ENCODE measurements at regions not wholly inside any gene's neighbourhood (a gene's known extent, or its start where the extent isn't known, plus 50 kb on each side); places are given as distances from the start of the nearest gene placed in this dataset.
"Not testable (repeated sequence)": the region's sequence is repeated elsewhere in the genome, so short reads cannot be mapped to it uniquely, and the experiment has no call there.

GRCh38 chr11:29119707-29120618, 896.9 kb downstream of the KCNA4 start:
- no peak for DNase-seq (ENCODE audit: low spot score)
- intact Hi-C loops (cut with micrococcal nuclease), result no loop called here
- Mint-ChIP-seq H3K4me1 (ENCODE audit: low read depth) (no peaks in the 10 kb centered on the region), H3K9me3 (peaks cover 11% of the 10 kb centered on the region), H3K36me3 (ENCODE audit: low read depth) (no peaks in the 10 kb centered on the region), H3K27ac (no peak overlapping the region), H3K27me3 (ENCODE audit: low read depth) (no peaks in the 10 kb centered on the region), H3K4me3 (ENCODE audit: low read depth) (no peak overlapping the region)

- H3K36me3 Mint-ChIP-seq (ENCODE audit: low read depth), result no peaks in the 10 kb centered on the region
- H3K9me3 Mint-ChIP-seq, result peaks cover 14% of the 10 kb centered on the region
- H3K27ac Mint-ChIP-seq, result no peak overlapping the region
- no peak for DNase-seq (ENCODE audit: low spot score)
- intact Hi-C loops (cut with micrococcal nuclease), result no loop called here
- H3K27me3 Mint-ChIP-seq (ENCODE audit: low read depth), result no peaks in the 10 kb centered on the region
- H3K4me3 Mint-ChIP-seq (ENCODE audit: low read depth), result no peak overlapping the region
- H3K4me1 Mint-ChIP-seq (ENCODE audit: low read depth), result no peaks in the 10 kb centered on the region
Observed at GRCh38 chr11:29119116-29119515, 897.7 kb downstream of the KCNA4 start.

GRCh38 chr11:29100967-29101366, 915.9 kb downstream of the KCNA4 start:
- Mint-ChIP-seq H3K36me3 (ENCODE audit: low read depth) (no peaks in the 10 kb centered on the region), H3K4me1 (ENCODE audit: low read depth) (no peaks in the 10 kb centered on the region), H3K27ac (no peak overlapping the region), H3K9me3 (peaks cover 40% of the 10 kb centered on the region), H3K27me3 (ENCODE audit: low read depth) (no peaks in the 10 kb centered on the region), H3K4me3 (ENCODE audit: low read depth) (no peak overlapping the region)
- DNase-seq (ENCODE audit: low spot score), result no peak
- intact Hi-C loops (cut with micrococcal nuclease), result no loop called here

GRCh38 chr11:29095821-29096220, 921.0 kb downstream of the KCNA4 start:
- no peaks in the 10 kb centered on the region for H3K4me1 Mint-ChIP-seq (ENCODE audit: low read depth)
- no peaks in the 10 kb centered on the region for H3K27me3 Mint-ChIP-seq (ENCODE audit: low read depth)
- peaks cover 46% of the 10 kb centered on the region for H3K9me3 Mint-ChIP-seq
- H3K4me3 Mint-ChIP-seq (ENCODE audit: low read depth), result no peak overlapping the region
- intact Hi-C loops (cut with micrococcal nuclease), result no loop called here
- H3K36me3 Mint-ChIP-seq (ENCODE audit: low read depth), result no peaks in the 10 kb centered on the region
- no peak for DNase-seq (ENCODE audit: low spot score)
- no peak overlapping the region for H3K27ac Mint-ChIP-seq

- H3K4me1 Mint-ChIP-seq (ENCODE audit: low read depth), result no peaks in the 10 kb centered on the region
- intact Hi-C loops (cut with micrococcal nuclease), result no loop called here
- no peaks in the 10 kb centered on the region for H3K36me3 Mint-ChIP-seq (ENCODE audit: low read depth)
Observed at GRCh38 chr11:29093416-29094120, 923.3 kb downstream of the KCNA4 start.

GRCh38 chr11:29087200-29087812, 929.5 kb downstream of the KCNA4 start:
- intact Hi-C loops (cut with micrococcal nuclease), result no loop called here
- Mint-ChIP-seq H3K27me3 (ENCODE audit: low read depth) (no peaks in the 10 kb centered on the region), H3K36me3 (ENCODE audit: low read depth) (no peaks in the 10 kb centered on the region)

More at GRCh38 chr11:29093416-29094120, 923.3 kb downstream of the KCNA4 start:
- H3K27me3 Mint-ChIP-seq (ENCODE audit: low read depth), result no peaks in the 10 kb centered on the region
- H3K27ac Mint-ChIP-seq, result no peak overlapping the region
- DNase-seq (ENCODE audit: low spot score), result no peak
- no peak overlapping the region for H3K4me3 Mint-ChIP-seq (ENCODE audit: low read depth)
- peaks cover 50% of the 10 kb centered on the region for H3K9me3 Mint-ChIP-seq

GRCh38 chr11:29075726-29076125, 941.1 kb downstream of the KCNA4 start:
- Mint-ChIP-seq H3K9me3 (peaks cover 65% of the 10 kb centered on the region), H3K4me1 (ENCODE audit: low read depth) (no peaks in the 10 kb centered on the region), H3K27me3 (ENCODE audit: low read depth) (no peaks in the 10 kb centered on the region), H3K4me3 (ENCODE audit: low read depth) (no peak overlapping the region), H3K36me3 (ENCODE audit: low read depth) (no peaks in the 10 kb centered on the region), H3K27ac (no peak overlapping the region)
- intact Hi-C loops (cut with micrococcal nuclease), result no loop called here
- no peak for DNase-seq (ENCODE audit: low spot score)

More at GRCh38 chr11:29087200-29087812, 929.5 kb downstream of the KCNA4 start:
- no peak overlapping the region for H3K4me3 Mint-ChIP-seq (ENCODE audit: low read depth)
- no peak for DNase-seq (ENCODE audit: low spot score)
- H3K9me3 Mint-ChIP-seq, result peaks cover 52% of the 10 kb centered on the region
- no peak overlapping the region for H3K27ac Mint-ChIP-seq
- no peaks in the 10 kb centered on the region for H3K4me1 Mint-ChIP-seq (ENCODE audit: low read depth)

GRCh38 chr11:29063630-29064361, 953.0 kb downstream of the KCNA4 start:
- H3K27me3 Mint-ChIP-seq (ENCODE audit: low read depth), result no peaks in the 10 kb centered on the region
- H3K36me3 Mint-ChIP-seq (ENCODE audit: low read depth), result no peaks in the 10 kb centered on the region
- no peaks in the 10 kb centered on the region for H3K4me1 Mint-ChIP-seq (ENCODE audit: low read depth)
- no peak overlapping the region for H3K27ac Mint-ChIP-seq
- no peak overlapping the region for H3K4me3 Mint-ChIP-seq (ENCODE audit: low read depth)
- H3K9me3 Mint-ChIP-seq, result peaks cover 47% of the 10 kb centered on the region
- intact Hi-C loops (cut with micrococcal nuclease), result no loop called here
- no peak for DNase-seq (ENCODE audit: low spot score)

- Mint-ChIP-seq H3K4me1 (ENCODE audit: low read depth) (no peaks in the 10 kb centered on the region), H3K4me3 (ENCODE audit: low read depth) (no peak overlapping the region), H3K36me3 (ENCODE audit: low read depth) (no peaks in the 10 kb centered on the region), H3K27me3 (ENCODE audit: low read depth) (no peaks in the 10 kb centered on the region), H3K27ac (no peak overlapping the region), H3K9me3 (peaks cover 41% of the 10 kb centered on the region)
- intact Hi-C loops (cut with micrococcal nuclease), result no loop called here
- no peak for DNase-seq (ENCODE audit: low spot score)
Observed at GRCh38 chr11:29061452-29061851, 953.3 kb downstream of the METTL15 start.

GRCh38 chr11:29056487-29056886, 948.3 kb downstream of the METTL15 start:
- H3K9me3 Mint-ChIP-seq, result peaks cover 60% of the 10 kb centered on the region
- H3K27me3 Mint-ChIP-seq (ENCODE audit: low read depth); H3K36me3 Mint-ChIP-seq (ENCODE audit: low read depth); H3K27ac Mint-ChIP-seq; DNase-seq (ENCODE audit: low spot score); intact Hi-C loops (cut with micrococcal nuclease); H3K4me3 Mint-ChIP-seq (ENCODE audit: low read depth); H3K4me1 Mint-ChIP-seq (ENCODE audit: low read depth): not testable (repeated sequence)

GRCh38 chr11:29051935-29052334, 943.7 kb downstream of the METTL15 start:
- Mint-ChIP-seq H3K27me3 (ENCODE audit: low read depth) (no peaks in the 10 kb centered on the region), H3K4me3 (ENCODE audit: low read depth) (no peak overlapping the region), H3K27ac (no peak overlapping the region), H3K4me1 (ENCODE audit: low read depth) (no peaks in the 10 kb centered on the region), H3K36me3 (ENCODE audit: low read depth) (no peaks in the 10 kb centered on the region), H3K9me3 (peaks cover 45% of the 10 kb centered on the region)
- DNase-seq (ENCODE audit: low spot score), result no peak
- intact Hi-C loops (cut with micrococcal nuclease), result no loop called here

- DNase-seq (ENCODE audit: low spot score); H3K4me1 Mint-ChIP-seq (ENCODE audit: low read depth); H3K27ac Mint-ChIP-seq; intact Hi-C loops (cut with micrococcal nuclease); H3K36me3 Mint-ChIP-seq (ENCODE audit: low read depth); H3K27me3 Mint-ChIP-seq (ENCODE audit: low read depth); H3K4me3 Mint-ChIP-seq (ENCODE audit: low read depth): not testable (repeated sequence)
- H3K9me3 Mint-ChIP-seq, result peaks cover 41% of the 10 kb centered on the region
Observed at GRCh38 chr11:29050962-29051361, 942.8 kb downstream of the METTL15 start.

Measured in activated T-helper 2 cell treated with anti-CD3 and anti-CD28 coated beads, Interferon-gamma antibody, Interleukin-2, Interleukin-4, amounts not matched to agents 10 μg/mL and 5 μg/mL and 100 μg/mL, durations not matched to agents 14 hours and 24 hours and 36 hours (primary cell).